ENCODE measurements at regions not wholly inside any gene's neighbourhood (a gene's known extent, or its start where the extent isn't known, plus 50 kb on each side); places are given as distances from the start of the nearest gene placed in this dataset.

DNA sequence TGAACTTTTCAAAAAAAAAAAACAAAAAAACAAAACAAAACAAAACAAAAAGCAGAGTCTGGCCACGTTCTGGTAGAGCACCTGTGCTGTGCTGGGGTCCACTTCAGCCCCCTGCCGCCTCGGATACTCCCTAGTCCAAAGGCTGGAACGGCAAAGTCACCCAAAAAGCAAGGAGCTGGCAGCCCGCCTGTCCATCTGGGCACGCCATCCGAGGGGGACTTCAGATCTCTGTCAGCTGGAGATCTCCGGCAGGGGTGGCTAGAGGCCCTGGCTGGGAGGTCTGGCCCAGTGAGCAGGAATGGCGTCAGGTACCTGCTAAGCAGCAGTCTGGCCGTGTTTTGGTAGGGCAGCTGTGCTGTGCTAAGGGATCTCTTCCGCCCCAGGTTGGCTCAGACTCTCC is 152.3 kb upstream of the ZNF516 start:
- no peak overlapping the region for H3K27ac ChIP-seq
- Mint-ChIP-seq H3K4me3 (no peak overlapping the region), H3K27me3 (ENCODE audit: insufficient read depth, low read depth) (peaks cover 8% of the 10 kb centered on the region), H3K4me1 (no peaks in the 10 kb centered on the region), H3K9me3 (peaks cover 2% of the 10 kb centered on the region), H3K36me3 (no peaks in the 10 kb centered on the region), H3K27ac (no peak overlapping the region)
- no peaks in the 10 kb centered on the region for H3F3A ChIP-seq (ENCODE audit: low read depth)
- H3K4me3 ChIP-seq = no peak overlapping the region
- H3K9me3 ChIP-seq (ENCODE audit: low read depth) = no peaks in the 10 kb centered on the region
- no peaks in the 10 kb centered on the region for H3K27me3 ChIP-seq
- no peak for DNase-seq (ENCODE audit: low spot score)
- no peaks in the 10 kb centered on the region for H3K36me3 ChIP-seq
- H3K4me1 ChIP-seq = peaks cover 3% of the 10 kb centered on the region
- no peak overlapping the region for H3K9ac ChIP-seq
- no peak overlapping the region for H3K4me2 ChIP-seq
- no peaks in the 10 kb centered on the region for H3K79me2 ChIP-seq (ENCODE audit: low read depth)
- no peaks in the 10 kb centered on the region for H4K20me1 ChIP-seq (ENCODE audit: low read depth)
- TF ChIP-seq EZH2 (IDR thresholded peaks at IDR 0.05) = no peak
- TF ChIP-seq EZH2phosphoT487 (IDR thresholded peaks at IDR 0.05) = no peak
- TF ChIP-seq, protein P1, sequence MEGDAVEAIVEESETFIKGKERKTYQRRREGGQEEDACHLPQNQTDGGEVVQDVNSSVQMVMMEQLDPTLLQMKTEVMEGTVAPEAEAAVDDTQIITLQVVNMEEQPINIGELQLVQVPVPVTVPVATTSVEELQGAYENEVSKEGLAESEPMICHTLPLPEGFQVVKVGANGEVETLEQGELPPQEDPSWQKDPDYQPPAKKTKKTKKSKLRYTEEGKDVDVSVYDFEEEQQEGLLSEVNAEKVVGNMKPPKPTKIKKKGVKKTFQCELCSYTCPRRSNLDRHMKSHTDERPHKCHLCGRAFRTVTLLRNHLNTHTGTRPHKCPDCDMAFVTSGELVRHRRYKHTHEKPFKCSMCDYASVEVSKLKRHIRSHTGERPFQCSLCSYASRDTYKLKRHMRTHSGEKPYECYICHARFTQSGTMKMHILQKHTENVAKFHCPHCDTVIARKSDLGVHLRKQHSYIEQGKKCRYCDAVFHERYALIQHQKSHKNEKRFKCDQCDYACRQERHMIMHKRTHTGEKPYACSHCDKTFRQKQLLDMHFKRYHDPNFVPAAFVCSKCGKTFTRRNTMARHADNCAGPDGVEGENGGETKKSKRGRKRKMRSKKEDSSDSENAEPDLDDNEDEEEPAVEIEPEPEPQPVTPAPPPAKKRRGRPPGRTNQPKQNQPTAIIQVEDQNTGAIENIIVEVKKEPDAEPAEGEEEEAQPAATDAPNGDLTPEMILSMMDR (IDR thresholded peaks at IDR 0.05) = no peak
- peak overlapping the region; percentile 30 for H2AFZ ChIP-seq (replicated peaks)

DNA sequence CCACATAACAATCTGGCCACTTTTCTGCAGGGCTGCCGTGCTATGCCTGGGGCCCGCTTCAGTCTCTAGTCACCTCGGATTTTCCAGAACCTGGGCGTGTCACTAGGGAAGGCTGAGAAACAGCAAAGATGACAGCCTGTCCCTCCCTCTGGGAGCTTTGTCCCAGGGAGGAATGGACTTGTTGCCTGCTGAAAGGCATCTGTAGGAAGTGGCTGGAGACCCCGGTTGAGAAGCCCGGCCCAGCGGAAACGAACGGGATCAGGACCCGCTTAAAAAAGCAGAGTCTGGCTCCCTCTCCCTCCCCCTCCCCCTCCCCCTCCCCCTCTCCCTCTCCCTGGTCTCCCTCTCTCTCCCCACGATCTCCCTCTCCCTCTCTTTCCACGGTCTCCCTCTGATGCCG is 149.5 kb upstream of the ZNF516 start:
- no peak overlapping the region for H3K27ac Mint-ChIP-seq

DNA sequence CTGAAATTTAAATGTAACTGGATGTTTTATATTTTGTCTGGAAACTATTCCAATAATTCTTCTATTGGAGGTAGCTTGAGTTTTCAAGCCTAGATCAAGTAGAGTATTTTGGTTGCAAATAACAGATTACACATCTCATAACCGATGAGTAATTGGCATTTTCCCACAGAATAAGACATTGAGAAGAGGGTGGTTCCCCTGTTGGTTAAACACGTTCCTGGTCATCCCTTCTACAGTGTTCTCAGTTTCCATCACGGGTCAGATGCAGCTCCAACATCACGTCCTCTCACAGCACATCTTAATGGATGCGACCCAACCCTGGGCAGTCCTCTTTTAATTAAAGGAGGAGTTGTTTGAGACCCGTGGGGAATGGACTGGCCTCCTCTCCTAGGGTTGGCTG is 149.0 kb upstream of the ZNF516 start:
- H3K4me2 ChIP-seq = no peak overlapping the region
- peaks cover 3% of the 10 kb centered on the region for H3K4me1 ChIP-seq
- H2AFZ ChIP-seq (replicated peaks) = no peak overlapping the region
- H3K9me3 ChIP-seq (ENCODE audit: low read depth) = no peaks in the 10 kb centered on the region
- H3K27ac ChIP-seq = no peak overlapping the region
- no peaks in the 10 kb centered on the region for H3F3A ChIP-seq (ENCODE audit: low read depth)
- H3K4me3 ChIP-seq = no peak overlapping the region
- DNase-seq (ENCODE audit: low spot score) = no peak
- TF ChIP-seq EZH2 (IDR thresholded peaks at IDR 0.05) (no peak), EZH2phosphoT487 (IDR thresholded peaks at IDR 0.05) (no peak)
- TF ChIP-seq, protein P1 (IDR thresholded peaks at IDR 0.05) = no peak
- H3K36me3 ChIP-seq = no peaks in the 10 kb centered on the region
- peaks cover 3% of the 10 kb centered on the region for H3K4me1 Mint-ChIP-seq
- no peaks in the 10 kb centered on the region for H3K79me2 ChIP-seq (ENCODE audit: low read depth)
- H3K9ac ChIP-seq = no peak overlapping the region
- H3K27me3 ChIP-seq = no peaks in the 10 kb centered on the region
- H4K20me1 ChIP-seq (ENCODE audit: low read depth) = no peaks in the 10 kb centered on the region
- peaks cover 5% of the 10 kb centered on the region for H3K9me3 Mint-ChIP-seq
- H3K27ac Mint-ChIP-seq = no peak overlapping the region
- H3K4me3 Mint-ChIP-seq = peak overlapping the region; percentile 28
- no peaks in the 10 kb centered on the region for H3K36me3 Mint-ChIP-seq
- H3K27me3 Mint-ChIP-seq (ENCODE audit: insufficient read depth, low read depth) = peaks cover 4% of the 10 kb centered on the region

More for the DNA sequence above, 149.5 kb upstream of the ZNF516 start:
- Histone ChIP-seq H3K4me2 (no peak overlapping the region), H3K9me3 (ENCODE audit: low read depth) (no peaks in the 10 kb centered on the region), H2AFZ (replicated peaks) (no peak overlapping the region), H3K27me3 (no peaks in the 10 kb centered on the region), H3K4me3 (no peak overlapping the region), H3K9ac (no peak overlapping the region), H4K20me1 (ENCODE audit: low read depth) (no peaks in the 10 kb centered on the region), H3K36me3 (no peaks in the 10 kb centered on the region), H3K4me1 (peaks cover 3% of the 10 kb centered on the region), H3K79me2 (ENCODE audit: low read depth) (no peaks in the 10 kb centered on the region), H3K27ac (no peak overlapping the region), H3F3A (ENCODE audit: low read depth) (no peaks in the 10 kb centered on the region)
- Mint-ChIP-seq H3K9me3 (peaks cover 5% of the 10 kb centered on the region), H3K36me3 (no peaks in the 10 kb centered on the region), H3K27me3 (ENCODE audit: insufficient read depth, low read depth) (peaks cover 4% of the 10 kb centered on the region), H3K4me3 (no peak overlapping the region), H3K4me1 (no peaks in the 10 kb centered on the region)
- DNase-seq (ENCODE audit: low spot score) = no peak
- TF ChIP-seq, protein P1 (IDR thresholded peaks at IDR 0.05) = no peak
- no peak for TF ChIP-seq EZH2 (IDR thresholded peaks at IDR 0.05)
- no peak for TF ChIP-seq EZH2phosphoT487 (IDR thresholded peaks at IDR 0.05)

Data from neural progenitor cell (in vitro differentiated cells).